ENCODE measurements at regions not wholly inside any gene's neighbourhood (a gene's known extent, or its start where the extent isn't known, plus 50 kb on each side); places are given as distances from the start of the nearest gene placed in this dataset.

- H3K4me3 ChIP-seq: no peak overlapping the region
- H3K36me3 ChIP-seq: no peaks in the 10 kb centered on the region
- H3K9me3 ChIP-seq (ENCODE audit: low read depth): no peaks in the 10 kb centered on the region
- TF ChIP-seq, protein P1, sequence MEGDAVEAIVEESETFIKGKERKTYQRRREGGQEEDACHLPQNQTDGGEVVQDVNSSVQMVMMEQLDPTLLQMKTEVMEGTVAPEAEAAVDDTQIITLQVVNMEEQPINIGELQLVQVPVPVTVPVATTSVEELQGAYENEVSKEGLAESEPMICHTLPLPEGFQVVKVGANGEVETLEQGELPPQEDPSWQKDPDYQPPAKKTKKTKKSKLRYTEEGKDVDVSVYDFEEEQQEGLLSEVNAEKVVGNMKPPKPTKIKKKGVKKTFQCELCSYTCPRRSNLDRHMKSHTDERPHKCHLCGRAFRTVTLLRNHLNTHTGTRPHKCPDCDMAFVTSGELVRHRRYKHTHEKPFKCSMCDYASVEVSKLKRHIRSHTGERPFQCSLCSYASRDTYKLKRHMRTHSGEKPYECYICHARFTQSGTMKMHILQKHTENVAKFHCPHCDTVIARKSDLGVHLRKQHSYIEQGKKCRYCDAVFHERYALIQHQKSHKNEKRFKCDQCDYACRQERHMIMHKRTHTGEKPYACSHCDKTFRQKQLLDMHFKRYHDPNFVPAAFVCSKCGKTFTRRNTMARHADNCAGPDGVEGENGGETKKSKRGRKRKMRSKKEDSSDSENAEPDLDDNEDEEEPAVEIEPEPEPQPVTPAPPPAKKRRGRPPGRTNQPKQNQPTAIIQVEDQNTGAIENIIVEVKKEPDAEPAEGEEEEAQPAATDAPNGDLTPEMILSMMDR (IDR thresholded peaks at IDR 0.05; ENCODE audit: low read depth, low read length): no peak
- DNase-seq (ENCODE audit: low read depth in 1 of 2, low spot score in 1 of 2): no peak
- no peaks in the 10 kb centered on the region for H3K4me1 ChIP-seq (ENCODE audit: low read depth)
- H3K27ac ChIP-seq: no peak overlapping the region
- no peaks in the 10 kb centered on the region for H3K27me3 ChIP-seq
These were observed 473.7 kb upstream of the ROBO2 start for GRCh38 chr3:76566211-76566534.

DNA sequence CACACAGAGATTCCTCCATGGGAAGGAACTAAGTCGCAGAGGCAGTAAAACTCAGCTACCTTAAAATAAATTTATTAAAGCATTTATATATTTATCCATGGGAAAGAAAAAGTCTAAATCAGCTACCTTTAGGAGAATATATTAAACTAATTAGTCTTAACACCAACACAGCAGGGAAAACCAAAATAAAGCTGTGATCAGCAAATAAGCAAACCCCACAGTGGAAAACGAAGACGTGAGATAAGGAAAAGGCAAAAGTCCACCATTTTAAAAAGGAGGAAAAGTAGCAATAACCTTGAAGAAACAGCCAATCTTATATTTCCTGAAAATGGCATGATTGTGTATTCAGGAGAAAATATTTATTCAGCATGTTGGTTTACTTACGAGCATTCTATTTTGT, 473.0 kb upstream of the ROBO2 start:
- Histone ChIP-seq H3K4me1 (ENCODE audit: low read depth) (no peaks in the 10 kb centered on the region), H3K9me3 (ENCODE audit: low read depth) (no peaks in the 10 kb centered on the region), H3K27ac (no peak overlapping the region), H3K27me3 (peaks cover under 1% of the 10 kb centered on the region), H3K36me3 (no peaks in the 10 kb centered on the region), H3K4me3 (no peak overlapping the region)
- TF ChIP-seq, protein P1 (IDR thresholded peaks at IDR 0.05; ENCODE audit: low read depth, low read length): no peak
- DNase-seq (ENCODE audit: low read depth in 1 of 2, low spot score in 1 of 2): no peak

GRCh38 chr3:76570436-76571057, 469.4 kb upstream of the ROBO2 start:
- Histone ChIP-seq H3K27me3 (peaks cover 13% of the 10 kb centered on the region), H3K9me3 (ENCODE audit: low read depth) (no peaks in the 10 kb centered on the region), H3K4me1 (ENCODE audit: low read depth) (no peaks in the 10 kb centered on the region), H3K27ac (no peak overlapping the region), H3K36me3 (no peaks in the 10 kb centered on the region), H3K4me3 (no peak overlapping the region)
- peak; percentile 3 to 44 for DNase-seq (ENCODE audit: low read depth in 1 of 2, low spot score in 1 of 2)
- TF ChIP-seq, protein P1 (IDR thresholded peaks at IDR 0.05; ENCODE audit: low read depth, low read length): peak; percentile 45

GRCh38 chr3:76576201-76576600, 463.7 kb upstream of the ROBO2 start:
- no peaks in the 10 kb centered on the region for H3K4me1 ChIP-seq (ENCODE audit: low read depth)
- H3K9me3 ChIP-seq (ENCODE audit: low read depth): no peaks in the 10 kb centered on the region
- no peak for DNase-seq (ENCODE audit: low read depth in 1 of 2, low spot score in 1 of 2)
- no peak overlapping the region for H3K4me3 ChIP-seq
- H3K27me3 ChIP-seq: peaks cover 16% of the 10 kb centered on the region
- TF ChIP-seq, protein P1 (IDR thresholded peaks at IDR 0.05; ENCODE audit: low read depth, low read length): no peak
- H3K27ac ChIP-seq: no peak overlapping the region
- no peaks in the 10 kb centered on the region for H3K36me3 ChIP-seq

GRCh38 chr3:76582098-76582497, 457.8 kb upstream of the ROBO2 start:
- Histone ChIP-seq H3K9me3 (ENCODE audit: low read depth) (no peaks in the 10 kb centered on the region), H3K36me3 (no peaks in the 10 kb centered on the region), H3K4me1 (ENCODE audit: low read depth) (peaks cover 7% of the 10 kb centered on the region), H3K27me3 (peaks cover 3% of the 10 kb centered on the region), H3K27ac (no peak overlapping the region), H3K4me3 (no peak overlapping the region)
- TF ChIP-seq, protein P1 (IDR thresholded peaks at IDR 0.05; ENCODE audit: low read depth, low read length): no peak
- no peak for DNase-seq (ENCODE audit: low read depth in 1 of 2, low spot score in 1 of 2)

All from cardiac muscle cell (in vitro differentiated cells and primary cell).